C4-2B (cell line): ENCODE measurements at regions not wholly inside any gene's neighbourhood (a gene's known extent, or its start where the extent isn't known, plus 50 kb on each side); places are given as distances from the start of the nearest gene placed in this dataset.

Experiments used
- H3K27ac ChIP-seq: fragments of 450-650 bp; 2 replicates; pipeline ENCODE4 v1.5.1; 2017
- CTCF ChIP-seq: fragments of 450-650 bp; conservative IDR thresholded peaks from 2 replicates; pipeline ENCODE4 v1.5.1; 2017; ENCODE audit warnings: mild to moderate bottlenecking
- ZFX ChIP-seq: fragments of 450-650 bp; IDR thresholded peaks from 2 replicates; pipeline ENCODE4 v1.6.1; 2017

- H3K27ac ChIP-seq = no peak overlapping the region
- TF ChIP-seq CTCF (no peak), ZFX (no peak)
These were observed 175.3 kb upstream of the HES1 start for GRCh38 chr3:193960487-193961274.

GRCh38 chr3:193962986-193963685 is 172.8 kb upstream of the HES1 start:
- no peak overlapping the region for H3K27ac ChIP-seq
- no peak for TF ChIP-seq ZFX
- no peak for TF ChIP-seq CTCF

DNA sequence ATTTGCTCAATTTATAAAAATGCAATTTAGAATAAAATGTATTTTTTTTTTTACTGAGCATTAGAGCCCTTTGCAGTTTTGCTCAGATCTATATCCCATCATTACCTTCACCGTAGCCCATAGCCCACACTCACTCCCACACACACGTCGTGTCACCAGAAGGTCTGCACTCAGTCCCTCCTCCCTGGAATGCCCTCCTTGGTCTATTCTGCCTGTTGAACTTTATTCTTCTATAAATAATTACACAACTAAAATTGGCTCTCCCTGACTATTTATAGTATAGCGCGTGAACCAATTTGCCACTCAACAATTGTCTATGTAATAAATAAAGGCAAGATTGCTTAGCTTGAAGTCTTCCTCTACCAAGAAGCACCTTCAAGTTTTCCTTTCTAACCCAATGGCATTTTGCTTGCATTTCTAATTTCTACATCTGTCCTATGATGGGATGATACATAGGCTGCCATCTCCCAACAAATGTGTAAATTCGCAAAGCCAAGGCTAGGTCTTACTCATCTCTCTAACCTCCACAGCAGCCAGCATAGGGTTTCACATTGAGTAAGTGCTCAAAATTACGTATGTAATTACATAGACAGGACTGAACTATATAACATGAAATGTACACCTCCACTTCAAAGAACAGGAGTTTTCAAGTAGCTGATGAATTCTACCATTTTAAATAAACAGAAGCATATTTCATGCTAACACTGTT is 172.0 kb upstream of the HES1 start:
- no peak overlapping the region for H3K27ac ChIP-seq
- TF ChIP-seq CTCF (no peak), ZFX (no peak)

- H3K27ac ChIP-seq = no peak overlapping the region
- TF ChIP-seq ZFX = no peak
- no peak for TF ChIP-seq CTCF
These were observed 171.4 kb upstream of the HES1 start for GRCh38 chr3:193964517-193964880.

DNA sequence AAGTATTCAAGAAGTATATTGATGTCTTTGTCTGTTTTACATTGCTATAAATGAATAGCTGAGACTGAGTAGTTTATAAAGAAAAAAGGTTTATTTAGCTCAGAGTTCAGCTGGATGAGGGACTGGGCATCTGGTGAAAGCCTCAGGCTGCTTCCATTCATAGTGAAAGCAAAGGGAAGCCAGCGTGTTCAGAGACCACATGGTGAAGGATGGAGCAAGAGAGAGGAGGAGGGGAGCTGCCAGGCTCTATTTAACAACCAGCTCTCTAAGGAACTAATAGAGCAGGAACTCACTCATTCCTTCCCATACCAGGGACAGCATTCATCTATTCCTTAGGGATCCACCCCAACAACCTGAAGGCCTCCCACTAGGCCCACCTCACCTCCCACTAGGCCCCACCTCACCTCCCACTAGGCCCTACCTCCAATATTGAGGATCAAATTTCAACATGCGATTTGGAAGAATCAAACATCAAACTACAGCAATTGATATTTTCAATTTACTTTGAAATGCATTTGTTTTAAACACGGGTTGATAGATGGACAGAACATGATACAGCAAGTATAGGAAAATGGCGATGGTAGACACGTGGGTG is 167.5 kb upstream of the HES1 start:
- TF ChIP-seq CTCF (no peak), ZFX (no peak)
- no peak overlapping the region; the same call in 1 of the 2 replicates for H3K27ac ChIP-seq

- H3K27ac ChIP-seq = peak overlapping the region; percentile 24; the same call in 1 of the 2 replicates
- TF ChIP-seq CTCF = peak; percentile 81
These were observed 165.7 kb upstream of the HES1 start for GRCh38 chr3:193970131-193970772.
